ENCODE measurements at regions not wholly inside any gene's neighbourhood (a gene's known extent, or its start where the extent isn't known, plus 50 kb on each side); places are given as distances from the start of the nearest gene placed in this dataset.

- no peak for DNase-seq (ENCODE audit: low read depth)
Measured at GRCh38 chr3:140816372-140817195, 125.1 kb upstream of the SLC25A36 start.

- no peak for DNase-seq (ENCODE audit: low read depth)
Measured at GRCh38 chr3:140821493-140821892, 120.1 kb upstream of the SLC25A36 start.

GRCh38 chr3:140822401-140823047, 119.1 kb upstream of the SLC25A36 start:
- no peak for DNase-seq (ENCODE audit: low read depth)

DNA sequence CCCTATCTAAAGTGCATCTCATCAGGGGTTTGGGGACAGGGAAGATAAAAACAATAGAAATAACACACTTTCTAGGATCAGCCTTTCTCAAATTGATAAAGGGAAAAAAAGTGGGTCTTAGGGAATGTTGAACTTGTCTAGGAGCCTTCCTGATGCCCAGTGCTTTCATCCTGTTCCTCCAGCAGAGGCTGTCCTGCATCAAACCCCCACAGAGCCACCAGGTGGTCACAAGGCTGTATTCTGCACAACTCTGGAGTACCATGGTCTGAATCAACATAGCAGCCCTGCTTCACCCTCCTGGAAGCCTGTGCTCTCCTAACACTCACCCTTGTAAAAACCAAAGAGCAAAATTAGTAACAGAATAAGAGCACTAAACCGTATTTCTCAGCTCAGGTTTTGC, 118.5 kb upstream of the SLC25A36 start:
- DNase-seq (ENCODE audit: low read depth) = no peak

GRCh38 chr3:140827894-140828293, 113.7 kb upstream of the SLC25A36 start:
- DNase-seq (ENCODE audit: low read depth) = no peak

- no peak for DNase-seq (ENCODE audit: low read depth)
Measured at GRCh38 chr3:140828585-140828984, 113.1 kb upstream of the SLC25A36 start.

- no peak for DNase-seq (ENCODE audit: low read depth)
Measured at GRCh38 chr3:140829796-140830195, 111.8 kb upstream of the SLC25A36 start.

- DNase-seq (ENCODE audit: low read depth) = no peak
Measured at GRCh38 chr3:140830391-140830790, 111.2 kb upstream of the SLC25A36 start.

- no peak for DNase-seq (ENCODE audit: low read depth)
Measured at GRCh38 chr3:140832883-140833282, 108.8 kb upstream of the SLC25A36 start.

DNA sequence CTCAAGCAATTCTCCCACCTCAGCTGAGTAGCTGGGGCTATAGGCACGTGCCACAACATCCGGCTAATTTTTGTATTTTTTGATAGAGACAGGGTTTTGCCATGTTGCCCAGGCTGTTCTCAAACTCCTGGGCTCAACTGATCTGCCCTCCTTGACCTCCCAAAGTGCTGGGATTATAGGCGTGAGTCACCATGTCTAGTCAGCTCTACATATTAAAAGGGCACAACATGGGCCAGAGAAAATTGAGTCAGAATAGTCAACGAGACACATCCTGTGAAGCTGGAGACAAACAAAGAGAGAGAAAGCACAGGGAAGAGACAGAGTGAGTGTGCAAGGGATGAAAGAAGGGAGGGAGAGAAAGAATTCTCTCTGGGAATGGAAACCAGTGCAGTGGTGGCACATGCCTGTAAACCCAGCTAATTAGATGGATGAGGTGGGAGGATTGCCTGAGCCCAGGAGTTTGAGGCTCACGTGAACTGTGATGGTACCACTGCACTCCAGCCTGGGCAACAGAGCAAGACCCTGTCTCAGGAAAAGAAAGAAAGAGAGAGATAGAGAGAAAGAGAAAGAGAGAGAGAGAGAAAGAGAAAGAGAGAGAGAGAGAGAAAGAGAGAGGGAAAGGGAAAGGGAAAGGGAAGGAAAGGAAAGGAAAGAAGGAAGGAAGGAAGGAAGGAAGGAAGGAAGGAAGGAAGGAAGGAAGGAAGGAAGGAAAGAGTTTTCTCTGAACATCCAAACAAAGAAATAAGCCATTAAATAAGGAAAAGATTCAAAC, 107.2 kb upstream of the SLC25A36 start:
- DNase-seq (ENCODE audit: low read depth) = no peak

DNA sequence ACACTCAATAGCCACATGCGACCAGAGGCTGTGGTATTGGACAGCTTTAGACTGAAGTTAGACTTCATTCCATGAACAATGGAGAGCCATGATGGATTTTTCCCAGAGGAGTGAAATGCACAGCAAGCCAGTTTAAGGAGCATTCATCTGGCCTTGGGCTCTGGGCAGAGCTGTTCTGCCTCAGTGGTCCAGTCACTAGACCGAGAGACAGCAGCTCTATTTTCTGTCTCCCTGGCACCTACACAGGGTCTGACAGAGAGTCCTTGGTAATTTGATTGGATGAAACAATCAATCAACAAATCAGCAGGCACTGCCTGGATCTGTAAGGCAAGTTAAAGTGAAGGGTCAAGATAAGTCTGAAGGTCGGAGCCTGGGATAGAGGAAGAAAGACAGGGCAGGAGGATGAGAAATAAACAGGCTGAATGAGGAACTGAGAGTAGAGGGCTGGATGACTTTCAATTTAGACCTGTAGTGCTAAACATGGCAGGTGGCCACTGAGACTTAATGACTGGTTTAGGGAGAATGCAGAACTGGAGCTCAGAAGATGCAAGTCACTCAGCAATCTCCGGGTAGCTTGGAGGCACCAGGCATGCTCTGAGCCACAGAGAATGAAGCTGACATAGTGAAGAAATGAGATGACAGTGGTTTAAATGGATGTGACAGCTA, 98.5 kb upstream of the SLC25A36 start:
- DNase-seq (ENCODE audit: low read depth) = no peak

DNA sequence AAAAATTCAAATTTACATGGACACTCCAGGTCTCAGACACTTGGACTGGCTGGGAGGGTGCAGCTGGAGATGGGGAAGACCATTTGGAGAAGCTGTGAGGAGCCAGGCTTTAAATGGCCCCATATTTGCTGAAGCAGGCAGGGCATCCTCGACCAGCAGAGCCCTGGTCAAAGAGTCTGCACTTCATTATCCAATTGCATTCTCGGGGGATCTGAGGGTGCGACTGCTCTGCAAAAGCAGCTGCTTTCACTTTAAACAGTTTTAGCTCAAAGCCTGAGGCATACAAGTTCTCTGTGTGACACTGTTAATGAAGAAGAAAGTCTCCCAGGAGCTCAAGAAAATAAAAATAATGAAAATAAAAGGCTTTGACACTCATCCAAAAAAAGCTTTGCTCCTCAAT, 98.0 kb upstream of the SLC25A36 start:
- DNase-seq (ENCODE audit: low read depth) = no peak

DNA sequence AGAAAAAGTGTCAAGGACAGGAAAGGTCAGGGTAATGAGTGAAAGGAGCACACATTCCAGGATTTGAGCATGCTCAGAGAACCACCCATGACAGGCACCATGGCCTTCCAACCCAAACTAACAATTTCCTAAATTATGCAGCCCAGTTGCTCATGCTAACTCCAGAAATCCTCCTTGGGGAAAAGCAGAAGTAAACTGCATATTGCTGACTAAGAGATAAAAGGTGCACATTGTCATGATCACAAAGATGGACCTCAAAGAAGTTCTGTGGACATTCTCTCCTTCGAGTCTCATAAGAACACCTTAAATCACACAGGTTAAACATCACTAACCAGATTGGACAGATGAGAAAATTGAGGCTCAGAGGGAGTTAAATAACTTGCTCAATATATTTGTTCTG, 97.6 kb upstream of the SLC25A36 start:
- no peak for DNase-seq (ENCODE audit: low read depth)

DNA sequence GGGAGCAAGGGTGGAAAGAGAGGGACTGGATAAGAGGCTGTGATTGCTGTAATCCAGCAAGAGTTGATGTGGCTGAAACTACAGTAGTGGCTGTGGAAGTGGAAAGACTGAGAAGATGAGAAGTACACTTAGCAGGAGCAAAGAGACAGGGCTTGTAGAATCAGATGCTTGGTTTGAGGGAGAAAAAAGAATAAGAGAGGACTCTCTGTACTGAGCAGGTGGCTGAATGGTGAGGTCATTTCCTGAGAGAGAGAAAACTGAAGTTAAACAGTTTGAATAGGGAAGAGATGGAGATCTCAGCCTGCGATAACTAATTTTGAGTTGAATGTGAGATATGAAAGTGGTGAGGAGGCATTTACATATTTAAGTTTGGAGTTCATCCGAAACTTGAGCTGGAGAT, 95.8 kb upstream of the SLC25A36 start:
- no peak for DNase-seq (ENCODE audit: low read depth)

DNA sequence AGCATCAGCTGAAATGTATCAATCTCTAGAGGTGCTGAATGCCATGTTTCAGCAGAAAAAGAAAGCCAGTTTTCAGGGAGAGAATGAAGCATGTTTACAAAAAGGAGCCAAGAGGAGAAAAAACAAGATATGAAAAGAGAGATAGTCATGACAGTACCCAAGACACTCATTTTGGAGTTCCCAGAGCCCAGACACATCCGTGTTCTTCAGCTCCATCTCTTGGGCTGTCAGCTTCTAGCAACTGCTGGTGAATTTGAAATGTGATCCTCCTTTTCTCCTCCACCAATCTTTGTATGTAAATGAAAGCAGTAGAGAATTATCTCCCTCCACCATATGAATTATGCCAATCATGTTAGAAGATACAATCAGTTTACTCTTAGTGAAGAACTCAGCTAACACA, 93.0 kb upstream of the SLC25A36 start:
- no peak for DNase-seq (ENCODE audit: low read depth)

GRCh38 chr3:140850210-140850955, 91.3 kb upstream of the SLC25A36 start:
- no peak for DNase-seq (ENCODE audit: low read depth)

DNA sequence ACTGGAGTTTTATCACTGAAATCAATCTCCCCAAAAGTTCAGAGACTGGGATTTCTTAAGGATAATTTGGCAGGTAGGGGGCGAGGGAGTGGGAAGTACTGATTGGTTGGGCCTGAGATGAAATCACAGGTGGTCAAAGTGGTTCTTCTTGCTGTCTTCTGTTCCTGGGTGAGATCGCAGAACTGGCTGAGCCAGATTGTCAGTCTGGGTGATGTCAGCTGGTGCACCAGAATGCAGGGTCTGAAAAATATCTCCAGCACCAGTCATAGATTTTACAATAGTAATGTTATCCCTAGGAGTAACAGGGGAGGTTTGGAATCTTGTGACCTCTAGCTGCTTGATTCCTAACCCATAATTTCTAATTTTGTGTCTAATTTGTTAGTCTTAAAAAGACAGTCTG, 86.7 kb upstream of the SLC25A36 start:
- no peak for DNase-seq (ENCODE audit: low read depth)

DNA sequence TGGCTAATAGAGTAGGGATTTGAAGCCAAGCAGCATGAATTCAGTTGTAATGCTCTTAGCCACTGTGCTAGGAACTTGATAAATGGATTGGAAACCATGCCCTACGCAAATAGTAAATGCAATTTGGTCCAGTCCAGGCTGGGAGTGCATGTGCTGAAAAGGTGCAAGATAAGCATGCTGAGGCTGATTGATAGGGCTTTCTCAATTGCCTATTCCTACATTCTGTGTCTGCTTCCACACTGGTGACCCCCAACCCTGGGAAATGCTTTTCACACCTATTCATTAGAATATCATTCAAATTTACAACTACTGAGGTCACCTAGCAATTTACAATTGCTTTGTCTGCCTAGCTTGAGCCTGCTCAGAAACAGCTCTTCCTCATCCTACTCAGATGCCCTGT, 84.7 kb upstream of the SLC25A36 start:
- DNase-seq (ENCODE audit: low read depth) = no peak

DNA sequence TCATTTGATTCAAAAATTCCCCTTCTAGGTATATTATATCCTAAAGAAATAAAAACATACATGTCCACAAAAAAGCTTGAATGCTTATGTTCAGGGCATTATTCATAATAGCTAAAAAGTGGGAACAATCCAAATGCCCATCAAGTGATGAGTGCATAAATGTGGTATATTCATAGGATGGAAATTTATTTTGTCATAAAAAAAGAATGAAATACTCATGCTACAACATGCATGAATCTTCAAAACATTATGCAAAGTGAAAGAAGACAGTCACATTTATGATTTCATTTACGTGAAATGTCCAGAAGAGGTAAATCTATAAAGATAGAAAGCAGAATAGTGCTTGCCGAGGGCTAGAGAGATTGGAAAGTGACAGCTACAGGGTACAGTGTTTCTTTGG, 83.6 kb upstream of the SLC25A36 start:
- no peak for DNase-seq (ENCODE audit: low read depth)

DNA sequence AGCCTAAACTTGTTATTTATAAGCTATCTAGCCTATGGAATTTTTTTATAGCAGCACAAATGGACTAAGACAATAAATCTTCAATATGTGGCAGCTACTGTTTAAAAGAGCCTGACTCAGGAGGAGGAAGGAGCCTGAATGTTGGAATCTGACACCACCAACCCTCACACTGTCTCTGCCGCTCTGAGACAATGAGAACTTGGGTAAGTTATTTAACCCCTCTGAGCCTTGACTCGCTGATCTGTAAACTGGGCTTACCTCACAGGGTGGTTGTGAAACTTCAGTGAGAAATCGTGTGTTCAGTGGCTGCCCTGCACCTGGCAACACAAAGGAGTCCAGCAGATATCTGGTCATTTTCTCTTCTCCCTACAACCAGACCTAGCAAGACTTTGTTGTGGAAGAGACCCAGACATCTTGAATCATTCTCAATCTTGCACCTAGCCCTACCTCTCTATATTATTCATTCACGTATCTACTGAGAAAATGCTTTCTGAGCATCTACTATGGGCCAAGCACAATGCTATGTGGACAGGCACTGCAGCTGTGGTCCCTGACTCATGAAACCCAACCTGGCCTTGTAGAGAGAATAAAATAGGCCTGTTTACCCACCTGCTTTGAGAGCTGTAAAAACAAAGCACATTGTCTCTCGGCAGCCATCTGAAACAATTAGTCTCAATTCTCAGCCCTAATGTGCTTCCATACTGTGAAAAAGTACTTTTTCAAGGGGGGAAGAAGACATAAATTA, 81.9 kb upstream of the SLC25A36 start:
- no peak for DNase-seq (ENCODE audit: low read depth)

DNA sequence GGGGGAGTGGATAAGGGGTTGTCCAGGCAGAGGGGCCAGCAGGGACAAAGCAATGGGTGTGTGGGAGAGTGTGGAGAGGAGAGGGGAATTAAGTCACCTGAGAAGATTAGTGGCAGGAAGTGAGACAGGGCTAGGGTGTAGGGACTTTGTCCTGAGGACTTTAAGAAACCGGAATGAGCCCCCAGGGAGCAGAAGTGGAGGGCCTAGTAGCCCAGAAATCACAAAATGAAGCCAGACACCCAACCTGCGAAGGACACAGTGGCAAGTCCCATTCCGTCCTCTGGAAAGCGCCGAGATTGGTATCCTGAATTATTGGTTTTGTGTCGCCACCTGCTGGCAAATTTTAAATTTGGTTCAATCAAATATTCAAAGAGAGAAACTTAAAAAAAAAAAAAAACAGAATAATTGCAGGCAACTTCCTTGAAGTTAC, 78.0 kb upstream of the SLC25A36 start:
- DNase-seq (ENCODE audit: low read depth) = peak; percentile 1
